T-helper 2 cell treated with Interferon-gamma antibody and Interleukin-4, amounts not matched to agents 100 ng/mL and 5 ng/mL, for 36 hours (primary cell): ENCODE measurements at regions not wholly inside any gene's neighbourhood (a gene's known extent, or its start where the extent isn't known, plus 50 kb on each side); places are given as distances from the start of the nearest gene placed in this dataset.
"Not testable (repeated sequence)": the region's sequence is repeated elsewhere in the genome, so short reads cannot be mapped to it uniquely, and the experiment has no call there.

ENCODE experiments used
- intact Hi-C: fragments of 100-400 bp; cut with micrococcal nuclease; formaldehyde crosslinking; loops from one replicate; pipeline ENCODE4 v1.15.1; 2023

DNA sequence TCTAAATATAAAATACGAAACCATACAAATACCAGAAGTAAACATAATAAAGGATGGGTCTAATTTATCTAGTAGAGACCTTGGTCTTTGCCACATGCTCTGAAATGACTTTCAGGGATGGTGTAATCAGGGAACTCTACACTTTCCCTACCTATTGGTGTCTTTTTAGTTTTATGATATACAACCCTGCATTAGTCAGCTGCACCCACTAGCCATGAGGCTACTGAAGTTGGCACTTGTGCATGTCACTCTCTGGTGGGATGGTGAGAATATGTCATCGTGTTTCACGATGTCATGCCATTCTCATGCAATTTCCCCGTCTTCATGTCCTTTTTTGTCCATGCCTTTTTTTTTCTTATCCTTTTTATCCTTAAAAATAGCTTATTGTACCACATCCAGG lies 234.9 kb upstream of the ACTBL2 start:
- intact Hi-C loops: no loop called here

DNA sequence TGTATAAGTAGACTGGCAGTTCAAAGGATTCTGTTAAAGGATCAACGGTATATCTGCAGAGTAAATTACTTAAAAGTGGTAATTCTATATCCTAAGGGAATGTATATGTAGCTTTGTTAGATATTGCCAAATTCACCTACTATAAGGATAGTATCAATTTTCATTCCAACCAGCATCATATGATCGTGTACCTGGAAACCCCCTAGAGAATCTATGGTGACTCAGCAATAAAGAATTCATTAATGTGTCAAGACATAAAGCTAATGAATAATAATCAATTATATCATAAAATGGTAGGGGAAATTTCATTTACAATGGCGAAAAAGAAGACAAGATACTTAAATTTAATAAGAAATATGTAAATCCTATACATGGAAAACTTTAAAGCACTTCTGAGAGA lies 234.1 kb upstream of the ACTBL2 start:
- intact Hi-C loops: no loop called here

DNA sequence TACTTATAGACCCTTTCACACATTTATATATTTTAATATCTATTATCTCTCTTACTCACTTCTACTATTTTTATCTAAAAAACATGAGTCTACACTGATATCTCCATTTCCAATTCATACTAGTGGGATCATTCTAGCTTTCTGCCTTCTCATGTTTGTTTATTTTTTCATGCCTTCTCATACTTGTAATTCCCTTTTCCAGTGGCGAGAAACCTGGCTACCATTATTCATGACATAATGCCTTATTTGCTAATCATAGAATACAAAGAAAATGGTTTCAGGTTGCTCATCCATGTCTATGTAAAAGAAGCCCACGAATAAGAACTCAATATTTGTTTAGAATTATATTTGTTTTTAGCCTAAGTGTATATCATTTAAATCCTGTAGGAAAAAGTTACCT lies 232.7 kb upstream of the ACTBL2 start:
- intact Hi-C loops: no loop called here

DNA sequence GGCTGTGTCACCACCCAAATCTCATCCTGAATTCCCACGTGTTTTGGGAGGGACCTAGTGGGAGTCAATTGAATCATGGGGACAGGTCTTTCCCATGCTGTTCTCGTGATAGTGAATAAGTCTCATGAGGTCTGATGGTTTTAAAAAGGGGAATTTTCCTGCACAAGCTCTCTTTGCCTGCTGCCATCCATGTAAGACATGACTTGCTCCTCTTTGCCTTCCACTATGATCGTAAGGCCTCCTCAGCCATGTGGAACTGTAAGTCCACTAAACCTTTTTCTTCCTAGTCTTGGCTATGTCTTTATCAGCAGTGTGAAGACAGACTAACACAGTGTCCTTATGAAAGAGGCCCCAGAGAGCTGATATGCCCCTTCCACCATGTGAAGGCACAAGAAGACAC lies 230.9 kb upstream of the ACTBL2 start:
- intact Hi-C loops: not testable (repeated sequence)

DNA sequence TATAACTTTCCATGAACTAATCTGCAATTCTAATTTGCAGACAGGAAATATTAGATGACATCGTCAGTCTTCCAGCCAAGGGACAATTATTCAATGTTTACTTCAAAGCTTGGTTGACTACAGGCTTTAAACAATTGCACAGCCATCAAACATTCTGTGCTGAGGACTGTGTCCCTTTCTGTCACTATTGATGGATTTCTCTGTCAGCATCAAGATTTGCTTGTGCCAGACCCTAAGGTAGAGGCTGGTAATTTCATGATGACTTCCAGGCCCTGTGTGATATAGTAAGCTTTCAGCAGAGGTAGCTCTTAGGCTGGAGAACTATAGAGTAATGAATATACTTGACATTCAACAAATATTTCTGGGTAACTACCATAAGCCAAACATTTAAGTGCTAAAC lies 229.3 kb upstream of the ACTBL2 start:
- intact Hi-C loops: no loop called here

DNA sequence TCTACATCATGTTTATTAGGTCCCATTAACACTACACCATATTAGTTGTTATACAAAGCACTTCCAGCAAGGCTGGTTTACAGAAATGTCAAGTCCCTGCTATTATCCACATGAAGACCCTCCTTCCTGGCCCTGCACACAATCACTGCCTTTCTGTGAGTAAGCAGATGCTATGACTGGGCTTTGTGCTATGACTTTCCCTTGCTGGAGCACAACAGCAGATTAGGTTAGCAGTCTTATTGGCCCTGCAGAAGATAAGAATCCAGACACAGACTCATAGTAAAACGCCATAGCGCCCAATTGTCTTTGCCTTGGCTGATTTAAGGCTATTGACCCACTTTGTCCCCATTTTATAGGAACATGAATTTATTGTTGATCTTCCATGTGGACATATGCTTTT lies 228.9 kb upstream of the ACTBL2 start:
- intact Hi-C loops: no loop called here

DNA sequence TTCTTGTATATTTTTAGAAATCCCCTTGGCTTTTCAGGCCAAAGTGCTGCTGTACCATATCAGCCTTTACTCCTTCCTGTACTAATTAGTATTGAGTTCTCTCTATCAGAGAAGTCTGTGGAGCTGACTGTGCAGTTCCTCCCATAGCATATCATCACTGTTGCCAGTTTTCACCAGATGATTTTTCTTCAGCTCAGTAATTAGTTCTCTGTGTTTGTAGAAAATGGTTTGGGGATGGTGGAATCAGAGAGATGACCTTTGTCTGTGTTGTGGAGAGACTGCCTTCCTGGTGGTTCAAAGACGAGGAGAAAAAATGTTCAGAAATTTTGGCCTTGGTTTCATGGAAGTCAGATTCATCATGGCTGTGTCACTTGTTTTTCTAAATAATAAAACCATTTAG lies 227.5 kb upstream of the ACTBL2 start:
- intact Hi-C loops: no loop called here

DNA sequence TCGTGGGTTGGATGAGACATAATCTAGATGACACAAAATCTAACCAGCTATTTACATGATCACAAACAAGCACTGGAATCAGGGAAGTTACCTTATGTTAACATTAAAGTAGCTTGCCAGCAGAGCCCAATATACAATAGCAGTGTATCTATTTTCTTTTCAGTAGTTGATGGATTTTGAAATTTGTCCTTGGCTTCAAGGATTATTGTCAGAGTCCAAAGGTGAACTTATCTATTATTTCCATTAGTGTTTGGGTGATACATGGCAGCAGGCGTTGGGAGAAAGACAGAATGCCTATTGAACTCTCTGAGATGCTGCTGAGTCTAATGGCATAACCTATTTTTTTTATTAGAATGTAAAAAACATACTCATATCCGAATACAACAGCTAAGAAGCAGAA lies 223.2 kb upstream of the ACTBL2 start:
- intact Hi-C loops: no loop called here

DNA sequence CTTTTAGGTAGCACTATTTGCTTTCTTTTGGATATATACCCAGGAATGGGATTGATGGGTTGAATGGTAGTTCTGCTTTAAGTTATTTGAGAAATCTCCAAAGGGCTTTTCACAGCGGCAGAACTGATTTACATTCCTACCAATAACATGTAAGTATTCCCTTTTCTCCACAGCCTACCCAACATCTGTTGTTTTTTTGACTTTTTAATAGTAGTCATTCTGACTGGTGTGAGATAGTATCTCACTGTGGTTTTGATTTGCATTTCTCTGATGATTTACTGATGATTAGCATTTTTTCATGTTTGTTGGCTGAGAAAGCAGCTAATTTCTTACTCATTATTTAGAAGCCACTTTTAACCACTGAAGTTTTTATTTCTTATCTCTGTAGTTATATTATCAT lies 221.1 kb upstream of the ACTBL2 start:
- intact Hi-C loops: no loop called here

DNA sequence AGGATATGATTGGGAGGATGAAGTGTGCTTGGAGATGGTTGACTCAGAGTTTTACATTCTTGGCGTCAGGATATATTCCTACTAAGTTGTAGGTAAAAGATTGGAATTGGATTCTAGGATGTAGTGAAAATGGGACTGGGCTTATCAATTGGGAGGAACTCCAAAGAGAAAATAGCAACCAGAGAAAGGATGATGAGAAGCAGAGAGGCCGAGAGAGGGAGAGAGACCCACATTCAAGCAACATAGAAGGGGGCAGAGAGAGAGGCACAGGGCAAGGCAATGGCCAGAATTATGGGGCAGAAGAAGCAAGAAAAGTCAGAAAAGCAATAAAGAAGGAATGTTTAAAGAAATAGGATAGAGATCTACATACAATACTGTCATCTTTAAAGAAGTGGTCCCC lies 217.9 kb upstream of the ACTBL2 start:
- intact Hi-C loops: no loop called here

DNA sequence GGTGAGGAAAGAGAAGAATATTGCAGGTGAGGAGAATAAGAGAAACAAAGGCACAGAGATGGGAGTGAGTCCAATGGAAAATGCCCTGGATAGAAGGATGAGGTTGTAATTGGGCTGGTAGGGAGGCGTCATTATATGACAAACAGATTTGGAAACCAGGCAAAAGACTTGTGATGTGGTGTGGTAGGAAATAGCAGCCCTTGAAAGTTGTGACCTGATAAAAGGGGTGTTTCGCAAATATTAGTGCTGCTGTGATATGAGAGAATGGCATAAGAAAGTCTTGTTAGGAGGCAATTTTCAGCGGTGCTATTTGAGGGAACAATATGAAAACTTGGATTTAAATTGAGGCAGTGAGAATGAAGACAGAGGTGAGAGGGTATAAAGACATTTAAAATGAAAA lies 217.5 kb upstream of the ACTBL2 start:
- intact Hi-C loops: no loop called here

DNA sequence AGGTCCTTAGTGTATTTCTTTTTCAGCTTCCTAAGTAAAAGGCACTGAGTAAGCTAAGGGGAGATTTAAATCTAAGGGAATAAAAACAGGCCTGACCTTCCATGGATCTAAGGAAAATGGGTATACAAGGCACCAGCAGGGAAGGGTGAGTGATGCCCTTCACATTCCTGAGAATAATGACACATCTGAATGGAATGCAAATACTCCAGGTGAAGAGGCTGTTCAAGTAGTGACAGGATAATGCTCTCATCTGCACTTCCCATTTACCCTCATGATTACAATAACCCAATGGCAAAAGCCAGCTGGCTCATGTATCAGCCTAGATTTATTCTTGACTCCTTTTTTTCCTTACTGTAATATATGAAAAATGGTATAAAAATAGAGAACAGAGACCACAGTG lies 216.2 kb upstream of the ACTBL2 start:
- intact Hi-C loops: no loop called here

DNA sequence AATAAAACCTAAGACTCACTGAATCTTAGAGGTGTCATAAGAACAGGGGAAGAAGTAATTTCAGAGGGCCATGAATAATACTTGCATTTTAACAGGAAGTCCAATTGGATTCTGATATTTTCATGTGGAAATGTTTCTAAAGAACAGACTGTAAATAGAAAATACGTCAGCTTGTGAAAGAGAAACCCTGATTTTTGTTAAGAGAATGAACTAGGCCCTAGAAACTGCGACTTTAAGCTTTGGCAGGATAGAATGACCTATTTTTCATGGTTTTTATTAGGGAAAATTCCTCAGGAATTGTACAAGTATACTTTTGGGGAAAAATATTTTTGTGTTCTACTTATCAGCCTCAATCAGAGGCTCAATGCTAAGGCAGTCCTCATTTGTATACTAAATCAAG lies 215.5 kb upstream of the ACTBL2 start:
- intact Hi-C loops: no loop called here

DNA sequence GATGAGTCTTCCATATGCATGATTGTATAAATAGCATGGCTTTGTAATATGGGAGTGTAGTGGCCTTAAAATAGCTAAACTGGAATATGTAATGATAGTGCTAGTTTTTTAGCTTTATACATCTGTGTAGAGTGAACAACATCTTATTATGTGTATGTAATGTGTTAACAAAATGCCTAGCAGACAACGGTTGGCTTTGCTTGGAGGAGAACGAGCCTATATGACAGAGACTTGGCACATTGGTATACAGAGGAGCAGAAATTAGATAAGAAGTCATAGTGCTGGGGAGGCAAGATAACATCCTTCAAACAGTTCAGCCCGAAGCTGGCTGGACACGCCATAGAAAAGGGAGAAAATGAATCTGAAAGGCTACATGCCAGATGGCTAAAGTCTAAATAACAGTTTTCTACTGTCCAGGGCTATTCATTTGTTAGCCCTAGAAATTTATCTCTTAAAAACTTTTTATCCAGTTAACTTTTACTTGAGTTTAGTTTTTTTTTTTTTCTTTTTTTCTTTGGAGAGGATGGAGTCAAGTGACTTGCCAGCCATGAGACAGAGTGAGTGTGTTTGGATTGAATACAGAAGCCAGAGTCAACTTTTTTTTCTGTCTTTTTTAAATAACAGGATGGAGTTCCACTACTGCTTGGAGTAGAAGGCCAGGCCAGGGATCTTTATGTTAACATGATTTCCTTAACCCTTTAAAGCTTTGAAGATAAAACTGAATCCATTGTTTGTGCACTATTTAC lies 214.4 kb upstream of the ACTBL2 start:
- intact Hi-C loops: no loop called here

DNA sequence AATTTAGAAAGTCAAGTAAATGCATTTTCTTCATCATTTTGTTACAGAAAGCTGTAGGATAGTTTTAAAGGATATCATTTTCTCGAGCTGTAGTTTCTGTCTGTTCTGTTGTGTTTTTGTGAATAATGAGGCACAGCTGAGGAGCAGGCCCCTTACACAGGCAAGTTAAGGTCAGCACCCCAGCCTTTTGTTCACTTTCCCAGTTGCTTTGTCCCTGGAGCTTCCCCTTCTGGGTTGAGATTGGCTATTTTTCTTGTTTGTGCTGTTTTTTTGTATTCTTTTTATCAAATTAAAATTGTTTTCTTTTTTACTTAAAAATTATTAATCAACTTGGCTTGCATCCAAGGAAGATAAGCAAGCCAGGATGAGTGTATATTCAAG lies 213.8 kb upstream of the ACTBL2 start:
- intact Hi-C loops: no loop called here

DNA sequence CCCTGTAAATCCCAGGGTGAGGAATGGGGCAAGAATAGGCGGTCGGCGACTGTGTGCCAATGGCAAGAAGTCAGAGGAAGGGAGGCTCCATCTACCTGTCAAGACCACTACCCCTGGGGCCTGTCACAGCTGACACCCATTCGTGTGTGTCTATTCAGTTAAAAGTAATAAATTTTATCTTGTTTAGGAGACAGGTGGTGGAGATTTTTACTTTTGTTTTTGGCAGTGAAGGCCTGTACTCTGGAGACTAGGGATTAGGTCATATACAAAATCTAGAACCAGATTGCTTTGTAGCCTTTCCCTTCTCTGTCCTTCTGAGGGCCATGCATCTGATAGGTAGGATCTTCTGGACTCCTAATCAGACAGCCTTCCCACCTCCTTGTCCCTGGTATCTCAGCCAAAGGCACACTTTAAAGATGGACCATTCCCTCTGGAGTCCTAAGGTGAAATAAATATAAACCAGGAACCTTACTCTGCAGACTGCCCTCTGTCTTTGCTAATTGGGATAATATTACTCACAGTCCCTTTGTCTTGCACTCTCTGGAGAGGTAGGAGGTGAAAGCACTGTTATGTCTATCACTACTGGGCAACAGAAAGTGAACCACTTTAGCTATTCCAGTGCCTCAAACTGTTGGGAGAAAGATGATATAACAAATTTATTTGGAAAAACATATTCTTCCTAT lies 213.2 kb upstream of the ACTBL2 start:
- intact Hi-C loops: no loop called here

DNA sequence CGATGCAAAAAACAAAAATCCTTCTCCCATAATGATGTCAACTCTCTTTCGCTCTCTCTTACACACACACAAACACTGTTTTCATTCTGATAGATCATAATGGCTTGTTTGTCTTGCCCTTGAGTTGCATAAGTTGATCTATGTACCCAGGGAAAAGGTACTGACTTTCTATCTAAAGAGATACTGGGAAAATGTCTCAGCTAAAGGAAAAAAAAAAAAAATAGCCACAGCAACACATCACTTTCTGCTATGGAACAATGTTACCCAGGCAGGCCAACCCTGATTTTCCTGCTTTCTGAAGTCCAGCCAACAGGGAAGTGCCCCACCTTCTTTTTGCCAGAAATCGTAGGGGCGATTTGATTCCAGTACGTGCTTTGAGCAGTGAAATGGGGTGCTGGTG lies 212.6 kb upstream of the ACTBL2 start:
- intact Hi-C loops: no loop called here

DNA sequence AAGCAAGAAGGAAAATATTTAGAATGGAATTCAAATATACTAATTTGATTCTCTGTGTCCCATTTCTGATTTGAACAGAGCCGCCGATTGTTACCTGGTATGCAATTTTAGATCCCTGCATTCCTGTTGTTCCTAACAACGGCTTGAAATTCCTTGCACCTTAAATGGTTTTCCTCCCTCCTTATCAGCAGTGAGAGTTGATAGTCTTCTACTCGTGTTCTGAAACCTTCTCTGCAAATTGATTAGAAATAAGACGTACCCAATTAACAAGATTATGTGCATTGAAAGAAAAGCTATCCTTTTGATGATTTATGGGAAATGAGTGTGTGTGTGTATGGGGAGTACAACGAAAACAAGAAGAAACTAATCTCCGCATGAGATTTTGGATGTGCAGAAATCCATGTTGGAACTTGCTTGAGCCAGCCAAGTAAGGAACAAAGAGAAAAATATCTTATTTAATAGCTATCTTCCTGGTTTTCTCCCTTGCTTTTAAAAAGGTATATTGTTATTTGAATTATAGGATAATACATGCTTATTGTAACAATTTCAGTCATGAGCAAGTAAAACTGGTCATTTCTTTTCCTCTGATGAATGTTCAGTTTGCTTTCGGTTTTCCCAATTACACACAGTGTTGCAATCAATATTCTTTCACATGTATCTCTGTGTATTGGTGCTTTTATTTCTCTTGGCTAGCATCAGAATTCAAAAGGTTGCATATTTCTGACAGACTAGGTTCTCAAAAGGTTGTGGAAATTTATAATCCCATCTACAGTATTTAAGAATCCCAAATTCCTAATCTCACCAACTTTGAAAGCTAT lies 211.1 kb upstream of the ACTBL2 start:
- intact Hi-C loops: no loop called here

DNA sequence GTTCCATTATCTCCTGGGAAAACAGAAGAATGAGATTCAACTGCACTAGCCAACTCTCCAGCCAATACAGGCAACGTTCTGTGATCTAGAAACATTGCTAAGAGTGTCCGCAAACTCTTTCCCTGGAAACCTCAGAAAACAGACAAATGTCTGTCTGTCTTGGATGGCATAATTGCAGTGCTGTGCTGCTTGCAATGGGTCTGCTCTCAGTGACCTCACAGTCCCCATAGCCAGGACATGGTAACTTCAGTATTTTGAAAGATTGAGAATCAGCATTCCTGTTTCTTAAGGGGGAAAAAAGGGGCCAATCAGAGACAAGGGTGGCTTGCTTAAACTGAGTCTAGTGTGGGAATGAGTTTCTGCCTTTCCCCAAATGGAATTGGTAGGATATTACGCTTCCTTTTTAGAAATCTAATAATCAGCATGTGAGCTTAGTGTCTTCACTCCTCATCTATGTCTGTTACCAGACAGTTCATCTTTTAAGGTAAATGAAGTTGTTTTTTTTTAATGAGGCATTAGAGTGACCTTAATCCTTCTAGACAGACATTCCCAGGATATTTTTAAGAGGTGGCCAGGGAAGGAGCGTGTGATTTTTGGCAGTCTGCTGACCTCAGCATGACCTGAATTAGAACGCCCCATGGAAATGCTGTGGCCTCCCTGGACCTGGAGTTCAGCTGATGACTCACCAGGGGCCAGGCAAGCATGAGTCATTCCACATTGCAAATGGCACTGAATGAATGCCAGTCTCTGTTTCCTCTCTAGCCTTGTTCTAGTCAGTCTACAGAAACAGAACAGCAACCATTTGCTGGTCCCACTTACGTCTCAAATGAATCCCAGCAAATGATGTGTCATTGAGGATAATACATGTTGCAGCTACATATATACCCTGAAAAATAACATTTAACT lies 210.2 kb upstream of the ACTBL2 start:
- intact Hi-C loops: no loop called here

DNA sequence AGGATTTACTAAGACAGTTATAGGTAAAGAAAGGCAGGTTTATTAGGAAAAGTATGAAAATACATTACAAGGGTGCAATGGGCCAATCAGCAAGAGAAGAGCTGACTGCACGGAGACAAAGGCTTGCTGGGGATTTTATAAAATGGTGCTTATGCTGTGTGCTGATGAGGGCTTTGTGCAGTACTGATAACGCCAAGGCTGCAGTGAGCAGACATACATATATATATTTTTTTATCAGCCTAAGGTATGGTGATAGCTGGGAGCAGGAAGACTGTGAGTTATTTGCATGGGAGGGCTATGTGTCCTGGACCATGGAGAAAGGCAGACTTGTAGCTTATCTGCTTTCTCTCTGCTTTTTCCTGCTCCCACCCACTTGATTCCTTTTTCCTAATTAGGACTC lies 208.1 kb upstream of the ACTBL2 start:
- intact Hi-C loops: no loop called here

DNA sequence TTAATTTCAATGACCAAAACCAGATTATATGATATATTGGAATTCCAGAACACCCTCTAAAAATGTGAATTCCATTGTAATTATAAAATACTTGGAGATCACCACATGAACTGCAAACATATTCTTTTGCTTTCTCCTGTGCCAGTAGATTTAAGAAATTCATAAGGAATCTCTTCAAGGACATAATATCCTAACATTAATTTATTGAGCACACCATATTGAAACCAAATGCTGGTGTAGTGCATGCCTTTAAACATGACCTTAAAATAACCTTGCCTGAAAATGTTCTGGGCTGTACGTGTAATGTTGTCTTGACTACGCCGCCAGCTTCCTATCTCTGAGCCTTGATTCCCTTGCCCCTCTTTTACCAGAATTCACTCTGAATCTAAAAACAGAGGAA lies 205.0 kb upstream of the ACTBL2 start:
- intact Hi-C loops: no loop called here
